Duodenal mucosa (tissue), 2 donors: ENCODE measurements at regions not wholly inside any gene's neighbourhood (a gene's known extent, or its start where the extent isn't known, plus 50 kb on each side); places are given as distances from the start of the nearest gene placed in this dataset.

ENCODE experiments used
- H3K27ac ChIP-seq: one replicate; pipeline ENCODE4 v1.7.0; 2013; ENCODE audit warnings: low read depth, low read length
- H3K27me3 ChIP-seq, 2 donors: one replicate each; pipeline ENCODE4 v1.7.0; 2013; ENCODE audit warnings: low read length in 2 of 2, control low read depth in 1 of 2; ENCODE audit not compliant: insufficient read depth in 2 of 2, control insufficient read depth in 1 of 2
- H3K36me3 ChIP-seq, 2 donors: one replicate each; pipeline ENCODE4 v1.7.0; 2013; ENCODE audit warnings: low read length in 2 of 2, control low read depth in 1 of 2; ENCODE audit not compliant: insufficient read depth in 2 of 2, control insufficient read depth in 1 of 2
- H3K4me1 ChIP-seq, 2 donors: one replicate each; pipeline ENCODE4 v1.7.0; 2013; ENCODE audit warnings: low read length in 2 of 2, control low read depth in 1 of 2; ENCODE audit not compliant: insufficient read depth in 2 of 2, control insufficient read depth in 1 of 2
- H3K4me3 ChIP-seq, 2 donors: one replicate each; pipeline ENCODE4 v1.7.0; 2013; ENCODE audit warnings: low read length in 2 of 2, low read depth in 1 of 2
- H3K9ac ChIP-seq, 2 donors: one replicate each; pipeline ENCODE4 v1.7.0; 2013; ENCODE audit warnings: low read length in 2 of 2, low read depth in 1 of 2
- H3K9me3 ChIP-seq, 2 donors: one replicate each; pipeline ENCODE4 v1.7.0; 2013; ENCODE audit warnings: low read length in 2 of 2, control low read depth in 1 of 2; ENCODE audit not compliant: control insufficient read depth in 1 of 2

DNA sequence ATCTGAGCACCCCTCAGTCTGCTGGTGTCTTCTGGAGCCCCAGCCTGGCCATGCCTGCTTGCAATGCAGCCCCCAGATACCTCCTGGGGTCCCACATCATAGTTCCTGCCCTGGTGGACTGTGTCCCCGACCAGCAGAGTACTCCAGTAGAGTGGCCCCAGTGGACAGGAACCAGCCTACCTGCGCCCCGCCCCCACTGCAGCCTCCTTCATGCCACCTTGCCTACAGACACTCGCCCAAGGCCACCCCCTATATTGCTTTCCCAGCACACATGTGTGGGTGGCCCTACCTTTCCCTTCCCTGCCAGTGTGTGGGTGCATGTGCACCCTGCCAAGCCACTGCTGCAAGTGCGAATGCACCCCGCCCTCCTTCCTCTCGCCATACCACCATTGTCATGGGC, 204.0 kb downstream of the EDN1 start:
- Histone ChIP-seq H3K27me3 (no peaks in the 10 kb centered on the region), H3K9me3 (no peaks in the 10 kb centered on the region), H3K9ac (no peak overlapping the region), H3K4me3 (no peak overlapping the region), H3K27ac (no peak overlapping the region), H3K36me3 (no peaks in the 10 kb centered on the region), H3K4me1 (no peaks in the 10 kb centered on the region)

GRCh38 chr6:12501990-12502389, 211.8 kb downstream of the EDN1 start:
- no peaks in the 10 kb centered on the region for H3K4me1 ChIP-seq
- no peak overlapping the region for H3K27ac ChIP-seq
- no peak overlapping the region for H3K9ac ChIP-seq
- no peaks in the 10 kb centered on the region for H3K9me3 ChIP-seq
- no peaks in the 10 kb centered on the region for H3K27me3 ChIP-seq
- no peaks in the 10 kb centered on the region for H3K36me3 ChIP-seq
- H3K4me3 ChIP-seq = no peak overlapping the region

- Histone ChIP-seq H3K27me3 (no peaks in the 10 kb centered on the region), H3K9me3 (no peaks in the 10 kb centered on the region), H3K36me3 (no peaks in the 10 kb centered on the region), H3K4me1 (no peaks in the 10 kb centered on the region), H3K9ac (no peak overlapping the region), H3K4me3 (no peak overlapping the region), H3K27ac (no peak overlapping the region)
Observed at GRCh38 chr6:12504325-12504966, 212.1 kb upstream of the PHACTR1 start.

DNA sequence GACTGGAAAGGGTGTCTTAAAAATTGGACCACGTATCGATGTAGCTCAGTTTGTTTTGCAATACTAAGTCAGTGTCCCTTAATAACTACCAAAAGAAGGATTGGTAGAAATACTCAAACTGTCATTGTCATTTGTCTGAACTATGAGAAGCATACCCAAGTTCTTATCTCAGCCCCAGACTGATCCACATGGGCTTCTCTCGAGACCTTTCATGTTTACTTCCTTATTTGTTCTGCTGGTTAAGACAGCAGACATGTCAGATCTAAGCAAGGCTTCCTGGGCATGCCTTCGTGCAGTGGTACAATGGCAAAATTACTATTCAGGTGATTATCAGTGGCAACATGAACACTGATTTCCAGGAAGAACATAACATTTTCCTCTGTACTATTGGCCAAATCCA, 211.1 kb upstream of the PHACTR1 start:
- Histone ChIP-seq H3K36me3 (no peaks in the 10 kb centered on the region), H3K27ac (no peak overlapping the region), H3K4me3 (no peak overlapping the region), H3K27me3 (no peaks in the 10 kb centered on the region), H3K9ac (no peak overlapping the region), H3K4me1 (no peaks in the 10 kb centered on the region), H3K9me3 (no peaks in the 10 kb centered on the region)

GRCh38 chr6:12506159-12506558, 210.4 kb upstream of the PHACTR1 start:
- H3K36me3 ChIP-seq = no peaks in the 10 kb centered on the region
- no peaks in the 10 kb centered on the region for H3K4me1 ChIP-seq
- no peak overlapping the region for H3K9ac ChIP-seq
- no peaks in the 10 kb centered on the region for H3K9me3 ChIP-seq
- H3K4me3 ChIP-seq = no peak overlapping the region
- H3K27ac ChIP-seq = no peak overlapping the region
- H3K27me3 ChIP-seq = no peaks in the 10 kb centered on the region

DNA sequence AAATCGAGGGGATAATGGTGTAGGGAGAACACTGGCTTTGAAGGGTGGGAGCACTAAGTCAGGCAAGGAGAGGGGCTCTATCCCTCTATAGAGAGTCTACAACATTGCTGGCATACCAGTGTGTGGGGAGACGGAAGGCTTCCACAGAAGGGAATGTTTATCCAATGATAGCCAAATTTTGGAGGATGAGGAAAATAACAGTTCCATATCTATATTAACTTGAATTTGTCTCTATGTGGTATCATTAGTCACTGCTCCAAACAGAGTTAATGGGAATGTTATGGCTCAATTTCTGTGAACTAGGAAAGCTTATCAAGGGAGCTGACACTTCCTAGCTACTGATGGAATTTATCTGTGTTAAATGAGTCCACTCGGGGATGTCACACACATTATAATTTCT, 208.9 kb upstream of the PHACTR1 start:
- no peak overlapping the region for H3K4me3 ChIP-seq
- H3K36me3 ChIP-seq = no peaks in the 10 kb centered on the region
- no peak overlapping the region for H3K9ac ChIP-seq
- H3K27me3 ChIP-seq = no peaks in the 10 kb centered on the region
- H3K4me1 ChIP-seq = no peaks in the 10 kb centered on the region
- H3K9me3 ChIP-seq = no peaks in the 10 kb centered on the region
- no peak overlapping the region for H3K27ac ChIP-seq

DNA sequence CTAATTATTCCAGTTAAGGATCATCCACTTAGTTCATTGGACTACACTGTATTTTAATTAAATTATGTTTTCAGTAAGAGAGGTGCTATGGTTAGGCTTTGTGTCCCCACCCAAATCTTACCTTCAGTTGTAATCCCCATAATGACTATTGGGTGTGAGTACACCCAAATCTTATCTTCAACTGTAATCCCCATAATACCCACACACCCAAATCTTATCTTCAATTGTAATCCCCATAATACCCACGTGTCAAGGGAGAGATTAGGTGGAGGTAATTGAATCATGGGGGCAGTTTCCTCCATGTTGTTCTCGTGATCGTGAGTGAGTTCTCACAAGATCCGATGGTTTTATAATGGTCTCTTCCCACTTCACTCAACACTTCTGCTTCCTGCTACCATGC, 208.0 kb upstream of the PHACTR1 start:
- Histone ChIP-seq H3K9me3 (no peaks in the 10 kb centered on the region), H3K27ac (no peak overlapping the region), H3K9ac (no peak overlapping the region), H3K27me3 (no peaks in the 10 kb centered on the region), H3K36me3 (no peaks in the 10 kb centered on the region), H3K4me3 (no peak overlapping the region), H3K4me1 (no peaks in the 10 kb centered on the region)

- H3K27me3 ChIP-seq = no peaks in the 10 kb centered on the region
- H3K9ac ChIP-seq = no peak overlapping the region
- H3K4me3 ChIP-seq = no peak overlapping the region
- no peak overlapping the region for H3K27ac ChIP-seq
- no peaks in the 10 kb centered on the region for H3K4me1 ChIP-seq
- H3K9me3 ChIP-seq = no peaks in the 10 kb centered on the region
- no peaks in the 10 kb centered on the region for H3K36me3 ChIP-seq
Observed at GRCh38 chr6:12509060-12509459, 207.5 kb upstream of the PHACTR1 start.

- no peak overlapping the region for H3K9ac ChIP-seq
- peak overlapping the region in 1 of 2 donors; percentile 21 for H3K4me3 ChIP-seq
- no peak overlapping the region for H3K27ac ChIP-seq
- H3K4me1 ChIP-seq = peaks cover 5 to 10% of the 10 kb centered on the region in 2 donors
- H3K27me3 ChIP-seq = no peaks in the 10 kb centered on the region
- H3K9me3 ChIP-seq = no peaks in the 10 kb centered on the region
- H3K36me3 ChIP-seq = no peaks in the 10 kb centered on the region
Observed at GRCh38 chr6:12516070-12516469, 200.5 kb upstream of the PHACTR1 start.

- Histone ChIP-seq H3K4me3 (no peak overlapping the region), H3K36me3 (no peaks in the 10 kb centered on the region), H3K27ac (no peak overlapping the region), H3K27me3 (no peaks in the 10 kb centered on the region), H3K9ac (no peak overlapping the region), H3K4me1 (no peaks in the 10 kb centered on the region), H3K9me3 (no peaks in the 10 kb centered on the region)
Observed at GRCh38 chr6:12522347-12522746, 194.2 kb upstream of the PHACTR1 start.

DNA sequence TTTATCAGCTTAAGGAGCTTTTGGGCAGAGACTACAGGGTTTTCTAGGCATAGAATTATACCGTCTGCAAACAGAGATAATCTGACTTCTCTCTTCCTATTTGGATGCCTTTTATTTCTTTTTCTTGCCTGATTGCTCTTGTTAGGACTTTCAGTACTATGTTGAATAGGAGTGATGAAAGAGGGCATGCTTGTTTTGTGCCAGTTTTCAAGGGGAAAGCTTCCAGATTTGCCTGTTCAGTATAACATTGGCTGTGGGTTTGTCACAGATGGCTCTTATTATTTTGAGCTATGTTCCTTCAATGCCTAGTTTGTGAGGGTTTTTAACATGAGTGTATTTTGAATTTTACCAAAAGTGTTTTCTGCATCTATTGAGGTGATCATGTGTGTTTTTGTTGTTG, 192.8 kb upstream of the PHACTR1 start:
- H3K27me3 ChIP-seq = no peaks in the 10 kb centered on the region
- H3K4me1 ChIP-seq = peaks cover 5 to 6% of the 10 kb centered on the region in 2 donors
- no peaks in the 10 kb centered on the region for H3K36me3 ChIP-seq
- no peak overlapping the region for H3K9ac ChIP-seq
- no peaks in the 10 kb centered on the region for H3K9me3 ChIP-seq
- no peak overlapping the region for H3K4me3 ChIP-seq
- H3K27ac ChIP-seq = no peak overlapping the region
